Mesenchymal stem cell (in vitro differentiated cells and primary cell): ENCODE measurements at regions not wholly inside any gene's neighbourhood (a gene's known extent, or its start where the extent isn't known, plus 50 kb on each side); places are given as distances from the start of the nearest gene placed in this dataset.

Experiments used
- DNase-seq: peaks from one replicate; pipeline ENCODE4 v3.0.0-alpha.2; 2013
- H2AFZ ChIP-seq: one replicate; pipeline ENCODE4 v1.6.1; 2013; ENCODE audit warnings: low read depth, mild to moderate bottlenecking, control low read depth, inconsistent platforms, low read length, moderate library complexity
- H2AK5ac ChIP-seq: 2 replicates; pipeline ENCODE4 v1.6.1; 2013; ENCODE audit warnings: low read length, moderate library complexity, mild to moderate bottlenecking, inconsistent platforms; ENCODE audit not compliant: severe bottlenecking
- H2BK120ac ChIP-seq: one replicate; pipeline ENCODE4 v1.6.1; 2013; ENCODE audit warnings: low read depth, mild to moderate bottlenecking, inconsistent platforms, low read length, moderate library complexity
- H2BK12ac ChIP-seq, 2 experiments: one replicate each; pipeline ENCODE4 v1.6.1; 2013; ENCODE audit warnings: inconsistent platforms in 2 of 2, low read length in 2 of 2, mild to moderate bottlenecking in 2 of 2, moderate library complexity in 2 of 2, control low read depth in 1 of 2
- H2BK15ac ChIP-seq: one replicate; pipeline ENCODE4 v1.6.1; 2013; ENCODE audit warnings: mild to moderate bottlenecking, low read depth, inconsistent platforms; ENCODE audit not compliant: poor library complexity, severe bottlenecking
- H2BK5ac ChIP-seq: 2 replicates; pipeline ENCODE4 v1.6.1; 2013; ENCODE audit warnings: low read depth, mild to moderate bottlenecking, low read length, control low read depth, inconsistent platforms; ENCODE audit not compliant: poor library complexity, severe bottlenecking
- H3K14ac ChIP-seq, 2 experiments: one replicate each; pipeline ENCODE4 v1.6.1; 2013; ENCODE audit warnings: inconsistent platforms in 2 of 2, low read length in 2 of 2, control low read depth in 1 of 2, mild to moderate bottlenecking in 1 of 2, moderate library complexity in 1 of 2
- H3K18ac ChIP-seq, 2 experiments: one replicate each; pipeline ENCODE4 v1.6.1; 2013; ENCODE audit warnings: inconsistent platforms in 2 of 2, low read length in 2 of 2, control low read depth in 1 of 2, low read depth in 1 of 2, mild to moderate bottlenecking in 1 of 2
- H3K23ac ChIP-seq, 2 experiments: one replicate each; pipeline ENCODE4 v1.6.1; 2013; ENCODE audit warnings: inconsistent platforms in 2 of 2, low read length in 2 of 2, mild to moderate bottlenecking in 2 of 2, moderate library complexity in 2 of 2, control low read depth in 1 of 2
- H3K27ac ChIP-seq: 2 replicates; pipeline ENCODE4 v1.5.1; 2013; ENCODE audit warnings: mild to moderate bottlenecking, moderate library complexity, low read length, control low read depth, inconsistent platforms; ENCODE audit not compliant: poor library complexity, severe bottlenecking
- H3K27me3 ChIP-seq, 2 experiments: 2 replicates each; pipeline versions ENCODE4 v1.6.1 to v1.7.0; 2013; ENCODE audit warnings: low read length in 2 of 2, mild to moderate bottlenecking in 2 of 2, moderate library complexity in 2 of 2, control low read depth in 1 of 2, inconsistent platforms in 1 of 2; ENCODE audit not compliant: control insufficient read depth in 1 of 2, insufficient read depth in 1 of 2
- H3K36me3 ChIP-seq, 2 experiments: 2 replicates each; pipeline versions ENCODE4 v1.6.1 to v1.7.0; 2013; ENCODE audit warnings: low read length in 2 of 2, control low read depth in 1 of 2, inconsistent platforms in 1 of 2, low read depth in 1 of 2, mild to moderate bottlenecking in 1 of 2; ENCODE audit not compliant: insufficient read depth in 2 of 2, control insufficient read depth in 1 of 2
- H3K4ac ChIP-seq, 2 experiments: one replicate each; pipeline ENCODE4 v1.6.1; 2013; ENCODE audit warnings: inconsistent platforms in 2 of 2, low read length in 2 of 2, mild to moderate bottlenecking in 2 of 2, moderate library complexity in 2 of 2, control low read depth in 1 of 2, low read depth in 1 of 2
- H3K4me1 ChIP-seq: 2 replicates; pipeline ENCODE4 v1.6.1; 2013; ENCODE audit warnings: low read depth, low read length, control low read depth; ENCODE audit not compliant: control insufficient read depth, insufficient read depth
- H3K4me2 ChIP-seq: 2 replicates; pipeline ENCODE4 v1.6.1; 2013; ENCODE audit warnings: low read length, mild to moderate bottlenecking, inconsistent platforms; ENCODE audit not compliant: poor library complexity, severe bottlenecking
- H3K4me3 ChIP-seq, 2 experiments: 2 replicates each; pipeline versions ENCODE4 v1.5.1 to v1.7.0; 2013; ENCODE audit warnings: low read length in 2 of 2, mild to moderate bottlenecking in 2 of 2, control low read depth in 1 of 2, low read depth in 1 of 2; ENCODE audit not compliant: insufficient read depth in 1 of 2
- H3K79me1 ChIP-seq: replicated peaks from 2 replicates; pipeline ENCODE4 v1.6.1; 2013; ENCODE audit warnings: mild to moderate bottlenecking, control low read depth, low read length, inconsistent platforms; ENCODE audit not compliant: poor library complexity, severe bottlenecking
- H3K9ac ChIP-seq: 2 replicates; pipeline ENCODE4 v1.7.0; 2013; ENCODE audit warnings: mild to moderate bottlenecking, low read length, moderate library complexity
- H3K9me3 ChIP-seq: 2 replicates; pipeline ENCODE4 v1.7.0; 2013; ENCODE audit warnings: mild to moderate bottlenecking, low read length; ENCODE audit not compliant: control insufficient read depth
- H4K8ac ChIP-seq: one replicate; pipeline ENCODE4 v1.6.1; 2013; ENCODE audit warnings: inconsistent platforms, mild to moderate bottlenecking, low read length, moderate library complexity
- H4K91ac ChIP-seq: one replicate; pipeline ENCODE4 v1.6.1; 2013; ENCODE audit warnings: mild to moderate bottlenecking, low read length, inconsistent platforms
- WGBS: methylation state at CpG from one replicate; pipeline ENCODE4 v1.1.7; 2013; ENCODE audit warnings: mixed read lengths; 5-methylcytosine and 5-hydroxymethylcytosine counted together

DNA sequence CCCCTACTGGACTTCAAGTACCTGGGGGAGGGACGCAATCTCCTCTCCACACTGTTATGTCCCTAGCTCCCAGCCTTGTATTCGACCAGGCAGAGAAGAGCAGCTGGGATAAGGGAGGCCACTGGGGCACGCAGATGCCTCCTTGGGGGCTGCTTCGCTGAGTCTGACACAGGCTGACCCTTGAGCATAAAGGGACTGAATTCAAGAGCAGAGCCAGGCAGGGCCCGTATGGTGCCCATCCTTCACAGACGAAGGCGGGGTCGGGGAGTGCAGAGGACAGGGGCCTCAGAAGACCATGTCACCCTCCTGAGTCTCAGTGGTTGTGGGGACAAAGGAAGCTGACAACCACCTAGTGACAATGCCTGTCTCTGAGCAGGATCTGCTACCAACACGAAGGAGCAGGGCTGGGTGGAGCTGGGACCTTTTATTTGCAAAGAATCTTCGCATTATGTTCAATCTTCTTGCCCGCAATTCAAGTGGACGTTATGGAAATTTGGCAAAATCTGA, 124.6 kb downstream of the TUBA3C start:
- no peak overlapping the region for H4K91ac ChIP-seq
- H2AK5ac ChIP-seq: no peak overlapping the region
- H2BK5ac ChIP-seq: no peak overlapping the region
- 63% methylated on average over 12 of the region's 12 CpGs for WGBS
- H3K4me3 ChIP-seq: no peak overlapping the region
- H3K23ac ChIP-seq: no peak overlapping the region
- H3K79me1 ChIP-seq: no peaks in the 10 kb centered on the region
- no peak for DNase-seq
- no peak overlapping the region for H3K4me2 ChIP-seq
- H3K27ac ChIP-seq: no peak overlapping the region
- H3K9ac ChIP-seq: no peak overlapping the region
- no peaks in the 10 kb centered on the region for H3K4me1 ChIP-seq
- H3K14ac ChIP-seq: no peak overlapping the region
- no peak overlapping the region for H3K18ac ChIP-seq
- no peaks in the 10 kb centered on the region for H3K36me3 ChIP-seq
- H2BK15ac ChIP-seq: no peak overlapping the region
- H2BK120ac ChIP-seq: no peak overlapping the region
- H2BK12ac ChIP-seq: no peak overlapping the region
- no peak overlapping the region for H3K4ac ChIP-seq
- H4K8ac ChIP-seq: no peak overlapping the region
- H2AFZ ChIP-seq: no peak overlapping the region
- peaks cover 6% of the 10 kb centered on the region for H3K9me3 ChIP-seq
- H3K27me3 ChIP-seq: no peaks in the 10 kb centered on the region

DNA sequence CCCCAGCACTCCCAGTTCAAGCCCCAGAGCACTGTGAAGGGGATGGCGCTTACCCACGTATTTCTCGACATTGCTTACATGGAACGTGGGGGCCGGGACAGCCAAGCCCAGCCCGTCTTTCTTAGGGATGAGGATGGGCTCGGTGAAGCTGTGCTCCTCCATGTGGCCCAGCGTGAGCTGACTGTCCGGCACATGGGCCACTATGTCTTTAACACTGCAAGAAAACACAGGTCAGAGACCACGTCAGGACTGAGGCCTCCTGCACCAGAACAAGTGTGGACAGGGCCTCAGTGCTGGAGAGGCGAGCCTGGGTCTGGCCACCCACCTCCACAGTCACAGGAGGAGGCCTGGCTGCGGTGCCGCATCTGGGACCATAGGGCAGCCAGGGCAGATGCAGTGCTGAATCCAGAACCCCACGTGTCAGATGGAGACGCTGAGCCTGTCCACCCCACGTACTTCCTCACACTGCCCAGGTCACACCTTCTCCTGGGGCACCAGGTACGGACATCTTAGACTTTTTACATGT, 125.2 kb downstream of the TUBA3C start:
- Histone ChIP-seq H2BK15ac (no peak overlapping the region), H3K9me3 (peaks cover 9% of the 10 kb centered on the region), H3K79me1 (no peaks in the 10 kb centered on the region), H3K4me1 (no peaks in the 10 kb centered on the region), H2AFZ (no peak overlapping the region), H3K36me3 (no peaks in the 10 kb centered on the region), H3K27me3 (no peaks in the 10 kb centered on the region), H3K4me3 (no peak overlapping the region), H3K18ac (no peak overlapping the region), H4K8ac (no peak overlapping the region), H2AK5ac (no peak overlapping the region), H3K23ac (no peak overlapping the region), H4K91ac (no peak overlapping the region), H3K14ac (no peak overlapping the region), H2BK120ac (no peak overlapping the region), H3K4me2 (no peak overlapping the region), H2BK5ac (no peak overlapping the region), H3K9ac (no peak overlapping the region), H3K4ac (no peak overlapping the region), H2BK12ac (no peak overlapping the region), H3K27ac (no peak overlapping the region)
- DNase-seq: no peak
- WGBS: 79% methylated on average over 17 of the region's 17 CpGs

DNA sequence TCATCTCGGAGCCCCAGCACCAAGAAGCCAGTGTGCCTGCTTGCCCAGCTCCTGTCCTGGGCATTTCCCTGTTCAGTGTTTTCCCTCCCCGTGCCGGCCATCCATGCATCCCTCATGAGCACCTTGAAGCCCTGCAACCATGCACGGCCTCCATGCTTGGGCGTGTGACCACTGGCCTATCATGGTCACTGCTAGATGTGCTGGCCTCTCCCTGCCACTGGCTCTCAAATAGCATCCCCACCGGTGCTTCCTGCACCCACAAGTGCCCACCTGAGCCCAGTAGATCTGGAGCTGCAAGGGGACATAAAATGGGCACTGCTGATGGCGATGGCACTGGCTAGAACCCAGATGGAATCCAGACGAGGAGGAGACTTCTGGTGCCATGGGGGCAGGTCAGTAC, 126.0 kb downstream of the TUBA3C start:
- H3K36me3 ChIP-seq: no peaks in the 10 kb centered on the region
- H3K79me1 ChIP-seq: no peaks in the 10 kb centered on the region
- H3K23ac ChIP-seq: no peak overlapping the region
- H3K9me3 ChIP-seq: peaks cover 9% of the 10 kb centered on the region
- H3K4me3 ChIP-seq: no peak overlapping the region
- H3K9ac ChIP-seq: no peak overlapping the region
- no peak overlapping the region for H3K18ac ChIP-seq
- H2BK15ac ChIP-seq: no peak overlapping the region
- H2AK5ac ChIP-seq: no peak overlapping the region
- H2BK12ac ChIP-seq: no peak overlapping the region
- H3K14ac ChIP-seq: no peak overlapping the region
- no peak overlapping the region for H2BK120ac ChIP-seq
- no peak for DNase-seq
- H4K91ac ChIP-seq: no peak overlapping the region
- H3K4me1 ChIP-seq: no peaks in the 10 kb centered on the region
- no peak overlapping the region for H3K4me2 ChIP-seq
- H3K4ac ChIP-seq: no peak overlapping the region
- no peak overlapping the region for H3K27ac ChIP-seq
- H2BK5ac ChIP-seq: no peak overlapping the region
- no peak overlapping the region for H4K8ac ChIP-seq
- no peaks in the 10 kb centered on the region for H3K27me3 ChIP-seq
- 69% methylated on average over 8 of the region's 8 CpGs for WGBS
- no peak overlapping the region for H2AFZ ChIP-seq

DNA sequence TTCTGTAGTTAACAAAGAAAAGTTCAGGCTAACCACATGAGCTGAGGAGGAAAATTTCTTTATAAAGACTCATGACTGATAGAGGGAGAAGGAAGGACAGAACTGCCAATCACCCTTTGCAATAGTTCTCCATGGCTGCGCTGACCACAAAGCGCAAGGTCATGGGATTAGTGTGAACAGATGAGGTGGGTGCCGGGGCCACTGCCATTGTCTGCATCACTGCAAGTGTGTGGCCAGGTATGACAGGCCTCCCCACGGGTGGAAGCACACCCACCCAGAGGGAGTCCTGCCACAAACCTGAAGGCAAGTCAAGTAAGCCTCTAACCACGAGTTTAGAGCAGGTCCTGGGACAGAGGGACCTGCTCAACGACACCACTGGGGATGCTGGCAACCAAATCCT, 128.1 kb downstream of the TUBA3C start:
- H3K9ac ChIP-seq: no peak overlapping the region
- H4K91ac ChIP-seq: no peak overlapping the region
- H2BK5ac ChIP-seq: no peak overlapping the region
- H3K4me2 ChIP-seq: no peak overlapping the region
- H3K18ac ChIP-seq: no peak overlapping the region
- H3K4me3 ChIP-seq: no peak overlapping the region
- no peak overlapping the region for H2AFZ ChIP-seq
- no peaks in the 10 kb centered on the region for H3K4me1 ChIP-seq
- H2BK120ac ChIP-seq: no peak overlapping the region
- no peak overlapping the region for H3K27ac ChIP-seq
- no peak for DNase-seq
- no peak overlapping the region for H2AK5ac ChIP-seq
- H3K14ac ChIP-seq: no peak overlapping the region
- no peak overlapping the region for H3K23ac ChIP-seq
- 62% methylated on average over 6 of the region's 6 CpGs for WGBS
- H2BK12ac ChIP-seq: no peak overlapping the region
- no peaks in the 10 kb centered on the region for H3K27me3 ChIP-seq
- no peaks in the 10 kb centered on the region for H3K79me1 ChIP-seq
- no peak overlapping the region for H2BK15ac ChIP-seq
- H4K8ac ChIP-seq: no peak overlapping the region
- H3K36me3 ChIP-seq: no peaks in the 10 kb centered on the region
- H3K4ac ChIP-seq: no peak overlapping the region
- peaks cover 9% of the 10 kb centered on the region for H3K9me3 ChIP-seq
